Cardiac septum (tissue), 1 donor: ENCODE measurements at regions not wholly inside any gene's neighbourhood (a gene's known extent, or its start where the extent isn't known, plus 50 kb on each side); places are given as distances from the start of the nearest gene placed in this dataset.
"Not testable (repeated sequence)": the region's sequence is repeated elsewhere in the genome, so short reads cannot be mapped to it uniquely, and the experiment has no call there.

Source experiments
- DNase-seq: peaks from one replicate; pipeline ENCODE4 v3.0.0-alpha.2; 2020; ENCODE audit warnings: low spot score
- intact Hi-C: fragments of 100-400 bp; cut with DNase I; formaldehyde crosslinking; loops from one replicate; pipeline ENCODE4 v1.14.0; 2022
- donor health status: DM: no; HTN: no; CAD: no.

DNA sequence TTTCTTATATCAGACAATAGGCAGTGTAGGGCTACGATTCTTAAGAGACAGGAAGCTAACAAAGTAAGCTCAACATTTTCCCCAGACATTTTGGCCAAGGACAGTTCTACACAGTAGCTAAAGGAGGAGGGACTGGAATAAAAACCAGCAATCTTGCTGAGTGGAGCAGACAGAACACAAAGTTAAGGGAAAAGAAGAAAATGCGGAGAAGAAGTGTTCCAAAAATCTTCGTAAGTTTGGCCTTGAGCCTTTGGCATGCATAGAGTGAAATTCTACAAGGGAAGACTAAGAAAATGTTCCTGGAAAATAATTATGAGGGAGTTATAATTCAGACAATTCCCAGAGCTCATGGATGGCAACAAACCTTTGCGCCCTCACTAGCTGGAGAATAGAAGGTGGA is 748.0 kb upstream of the CTNND2 start:
- no peak for DNase-seq
- intact Hi-C loops = no loop called here

DNA sequence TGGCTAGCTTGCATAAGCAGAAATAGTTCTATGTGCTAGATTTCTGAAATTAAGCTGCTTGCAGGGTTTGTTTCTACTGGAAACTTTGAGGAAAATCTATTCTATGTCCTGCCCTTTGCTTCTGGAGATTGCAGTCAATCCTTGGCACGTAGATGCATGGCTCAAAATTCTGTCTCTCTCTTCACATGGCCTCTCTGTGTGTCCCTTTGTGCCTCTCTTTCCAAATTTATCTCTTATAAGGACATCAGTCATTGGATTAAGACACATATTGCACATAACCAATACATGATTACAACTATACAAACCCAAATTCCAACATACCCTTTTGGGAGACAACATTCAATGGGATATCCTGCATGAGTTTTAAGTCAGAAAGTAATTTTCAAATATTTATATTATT is 744.3 kb upstream of the CTNND2 start:
- no peak for DNase-seq
- intact Hi-C loops = no loop called here

DNA sequence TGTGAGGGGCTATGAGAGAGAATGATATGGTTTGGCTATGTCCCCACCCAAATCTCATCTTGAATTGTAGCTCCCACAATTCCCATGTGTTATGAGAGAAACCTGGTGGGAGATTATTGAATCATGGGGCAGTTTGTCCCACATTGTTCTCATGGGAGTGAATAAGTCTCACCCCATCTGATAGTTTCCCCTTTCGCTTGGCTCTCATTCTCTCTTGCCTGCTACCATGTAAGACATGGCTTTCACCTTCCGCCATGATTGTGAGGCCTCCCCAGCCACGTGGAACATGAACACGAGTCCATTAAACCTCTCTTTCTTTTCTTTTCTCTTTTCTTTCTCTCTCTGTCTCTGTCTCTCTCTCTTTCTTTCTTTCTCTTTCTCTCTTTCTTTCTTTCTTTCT is 743.4 kb upstream of the CTNND2 start:
- DNase-seq = no peak
- intact Hi-C loops = no loop called here

- no peak for DNase-seq
These were observed 741.3 kb upstream of the CTNND2 start for GRCh38 chr5:12645582-12645981.

DNA sequence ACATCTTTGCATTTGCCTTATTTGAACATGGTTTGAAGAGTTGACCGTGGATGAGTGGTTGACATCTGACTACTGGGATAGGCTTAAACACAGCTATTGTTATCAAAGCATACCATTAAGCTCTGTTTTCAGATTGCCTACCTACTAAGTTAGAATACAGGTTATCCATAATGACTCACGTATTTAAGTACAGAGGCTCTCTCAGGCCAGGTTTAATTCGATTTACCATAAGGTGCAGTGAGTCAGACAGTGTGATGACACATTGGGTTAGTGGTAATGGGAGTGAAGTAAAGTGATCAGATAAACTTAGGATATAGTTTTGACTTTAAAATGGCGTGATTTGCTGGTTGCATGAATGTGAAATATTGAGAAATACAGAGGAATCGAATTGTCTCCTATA is 732.0 kb upstream of the CTNND2 start:
- intact Hi-C loops = no loop called here

More at GRCh38 chr5:12645582-12645981, 741.3 kb upstream of the CTNND2 start:
- intact Hi-C loops = no loop called here

GRCh38 chr5:12626556-12626955 is 722.3 kb upstream of the CTNND2 start:
- intact Hi-C loops = no loop called here
- DNase-seq = no peak

More for the DNA sequence above, 732.0 kb upstream of the CTNND2 start:
- no peak for DNase-seq

- intact Hi-C loops = no loop called here
- DNase-seq = no peak
These were observed 721.5 kb upstream of the CTNND2 start for GRCh38 chr5:12625667-12626263.

- DNase-seq = no peak
- intact Hi-C loops = no loop called here
These were observed 720.7 kb upstream of the CTNND2 start for GRCh38 chr5:12624776-12625560.

- DNase-seq = no peak
- intact Hi-C loops = no loop called here
These were observed 719.2 kb upstream of the CTNND2 start for GRCh38 chr5:12623408-12623807.

DNA sequence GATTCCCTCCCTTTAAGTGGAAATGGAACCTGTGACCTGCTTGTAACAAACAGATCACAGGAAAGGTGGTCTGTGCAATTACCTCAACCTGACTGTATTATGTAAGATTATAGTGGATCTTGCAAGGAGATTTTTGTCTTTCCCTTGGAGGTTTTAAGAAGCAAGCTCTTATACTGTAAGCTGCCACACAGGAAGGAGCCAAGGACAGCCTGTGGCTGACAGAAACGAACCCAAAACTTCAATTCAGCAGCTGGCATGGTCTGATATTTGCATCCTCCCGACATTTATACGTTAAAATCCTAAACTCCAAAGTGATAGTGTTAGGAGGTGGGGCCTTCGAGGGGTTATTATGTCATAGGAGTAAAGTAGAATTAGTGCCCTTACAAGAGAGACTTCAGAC is 711.8 kb upstream of the CTNND2 start:
- DNase-seq = no peak
- intact Hi-C loops = no loop called here

- DNase-seq = no peak
- intact Hi-C loops = no loop called here
These were observed 711.0 kb upstream of the CTNND2 start for GRCh38 chr5:12615141-12615820.

GRCh38 chr5:12614608-12615007 is 710.4 kb upstream of the CTNND2 start:
- DNase-seq = no peak
- intact Hi-C loops = no loop called here

DNA sequence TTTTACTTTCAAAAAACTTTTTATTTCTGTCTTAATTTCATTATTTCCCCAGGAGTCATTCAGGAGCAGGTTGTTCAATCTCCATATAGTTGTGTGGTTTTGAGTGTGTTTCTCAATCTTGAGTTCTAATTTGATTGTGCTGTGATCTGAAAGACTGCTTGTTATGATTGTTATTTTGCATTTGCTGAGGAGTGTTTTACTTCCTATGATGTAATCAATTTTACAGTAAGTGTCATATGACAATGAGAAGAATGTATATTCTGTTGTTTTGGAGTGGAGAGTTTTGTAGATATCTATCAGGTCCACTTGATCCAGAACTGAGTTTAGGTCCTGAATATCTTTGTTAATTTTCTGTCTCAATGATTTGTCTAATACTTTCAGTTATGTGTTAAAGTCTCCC is 706.9 kb upstream of the CTNND2 start:
- no peak for DNase-seq
- intact Hi-C loops = no loop called here

GRCh38 chr5:12607817-12608216 is 703.6 kb upstream of the CTNND2 start:
- intact Hi-C loops, DNase-seq: not testable (repeated sequence)

DNA sequence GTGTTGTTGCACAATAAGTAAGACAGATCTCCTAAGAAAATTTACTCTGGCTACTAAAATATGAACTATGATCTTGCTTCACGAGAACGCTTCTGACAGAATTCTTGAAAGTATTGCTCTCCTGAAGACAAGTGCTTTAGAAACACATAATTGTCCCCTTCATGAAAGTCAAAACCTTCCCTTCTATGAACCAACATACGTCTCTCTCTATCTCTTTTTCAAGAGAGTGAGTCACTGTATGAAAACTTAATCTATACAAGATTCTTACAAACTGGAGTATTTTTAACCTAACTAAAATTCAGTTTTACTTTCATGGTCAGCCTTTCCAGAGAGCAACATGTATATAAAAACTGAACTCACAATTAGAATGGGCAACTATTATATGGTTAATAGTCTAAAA is 688.0 kb upstream of the CTNND2 start:
- intact Hi-C loops = no loop called here
- no peak for DNase-seq

- intact Hi-C loops = no loop called here
- DNase-seq = no peak
These were observed 682.2 kb upstream of the CTNND2 start for GRCh38 chr5:12586406-12586805.

DNA sequence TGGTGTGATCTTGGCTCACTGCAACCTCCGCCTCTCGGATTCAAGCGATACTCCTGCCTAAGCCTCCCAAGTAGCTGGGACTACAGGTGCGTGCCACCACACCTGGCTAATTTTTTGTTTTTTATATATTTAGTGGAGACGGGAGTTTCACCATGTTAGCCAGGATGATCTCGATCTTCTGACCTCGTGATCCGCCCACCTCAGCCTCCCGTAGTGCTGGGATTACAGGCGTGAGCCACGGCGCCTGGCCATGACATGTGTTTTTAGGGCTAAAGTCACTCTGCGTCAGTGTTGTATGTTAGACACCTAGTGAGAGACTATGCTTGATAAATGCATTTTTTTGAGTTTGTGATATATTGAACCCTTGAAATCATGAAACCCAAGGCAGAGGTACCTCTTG is 674.6 kb upstream of the CTNND2 start:
- DNase-seq, intact Hi-C loops: not testable (repeated sequence)

GRCh38 chr5:12576953-12577352 is 672.7 kb upstream of the CTNND2 start:
- DNase-seq, intact Hi-C loops: not testable (repeated sequence)

GRCh38 chr5:12574298-12575093 is 670.2 kb upstream of the CTNND2 start:
- intact Hi-C loops, DNase-seq: not testable (repeated sequence)

- DNase-seq, intact Hi-C loops: not testable (repeated sequence)
These were observed 669.7 kb upstream of the CTNND2 start for GRCh38 chr5:12573916-12574297.
